Endothelial cell (in vitro differentiated cells): ENCODE measurements at regions not wholly inside any gene's neighbourhood (a gene's known extent, or its start where the extent isn't known, plus 50 kb on each side); places are given as distances from the start of the nearest gene placed in this dataset.

Experiments used
- DNase-seq: peaks from one replicate; pipeline ENCODE4 v3.0.0; 2021; ENCODE audit warnings: low spot score
- H3K27ac Mint-ChIP-seq: one replicate; pipeline ENCODE4 v1.8.0; 2021; ENCODE audit warnings: mixed read lengths, inconsistent platforms; ENCODE audit not compliant: unreplicated experiment
- H3K27me3 Mint-ChIP-seq: one replicate; pipeline ENCODE4 v1.8.0; 2021; ENCODE audit warnings: mild to moderate bottlenecking, moderate library complexity, mixed read lengths, inconsistent platforms; ENCODE audit not compliant: unreplicated experiment
- H3K36me3 Mint-ChIP-seq: one replicate; pipeline ENCODE4 v1.8.0; 2021; ENCODE audit warnings: mild to moderate bottlenecking, low read depth, mixed read lengths, inconsistent platforms; ENCODE audit not compliant: unreplicated experiment
- H3K4me1 Mint-ChIP-seq: one replicate; pipeline ENCODE4 v1.8.0; 2021; ENCODE audit warnings: mild to moderate bottlenecking, mixed read lengths, inconsistent platforms; ENCODE audit not compliant: unreplicated experiment
- H3K4me3 Mint-ChIP-seq: one replicate; pipeline ENCODE4 v1.8.0; 2021; ENCODE audit warnings: mild to moderate bottlenecking, mixed read lengths, inconsistent platforms; ENCODE audit not compliant: unreplicated experiment
- H3K9me3 Mint-ChIP-seq: one replicate; pipeline ENCODE4 v1.8.0; 2021; ENCODE audit warnings: mixed read lengths, inconsistent platforms; ENCODE audit not compliant: unreplicated experiment
- TF ChIP-seq, protein P1 (sequence below): fragments of 200-600 bp; sonication (generic); IDR thresholded peaks from one replicate; pipeline ENCODE4 v1.5.0; 2021; ENCODE audit warnings: antibody characterized with exemption; ENCODE audit not compliant: unreplicated experiment

DNA sequence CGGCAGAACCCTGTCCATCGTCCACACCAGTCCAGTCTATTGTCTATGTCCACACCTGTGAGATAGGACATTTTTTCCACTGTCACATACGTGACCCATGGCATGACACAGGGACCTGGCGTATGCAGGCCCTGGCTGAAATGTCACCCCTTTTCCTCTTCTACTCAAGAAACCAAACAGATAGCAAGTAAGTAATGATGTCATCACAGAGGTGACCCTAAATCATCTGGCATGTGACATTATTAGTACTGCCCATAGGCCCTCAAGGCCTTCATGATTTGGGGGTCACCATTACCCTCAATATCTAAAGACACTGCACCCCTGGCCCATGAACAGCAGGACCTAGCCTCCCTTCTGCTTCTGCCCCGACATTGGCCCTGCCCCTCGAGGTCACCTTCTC is 88.3 kb downstream of the LHX2 start:
- no peaks in the 10 kb centered on the region for H3K36me3 Mint-ChIP-seq

DNA sequence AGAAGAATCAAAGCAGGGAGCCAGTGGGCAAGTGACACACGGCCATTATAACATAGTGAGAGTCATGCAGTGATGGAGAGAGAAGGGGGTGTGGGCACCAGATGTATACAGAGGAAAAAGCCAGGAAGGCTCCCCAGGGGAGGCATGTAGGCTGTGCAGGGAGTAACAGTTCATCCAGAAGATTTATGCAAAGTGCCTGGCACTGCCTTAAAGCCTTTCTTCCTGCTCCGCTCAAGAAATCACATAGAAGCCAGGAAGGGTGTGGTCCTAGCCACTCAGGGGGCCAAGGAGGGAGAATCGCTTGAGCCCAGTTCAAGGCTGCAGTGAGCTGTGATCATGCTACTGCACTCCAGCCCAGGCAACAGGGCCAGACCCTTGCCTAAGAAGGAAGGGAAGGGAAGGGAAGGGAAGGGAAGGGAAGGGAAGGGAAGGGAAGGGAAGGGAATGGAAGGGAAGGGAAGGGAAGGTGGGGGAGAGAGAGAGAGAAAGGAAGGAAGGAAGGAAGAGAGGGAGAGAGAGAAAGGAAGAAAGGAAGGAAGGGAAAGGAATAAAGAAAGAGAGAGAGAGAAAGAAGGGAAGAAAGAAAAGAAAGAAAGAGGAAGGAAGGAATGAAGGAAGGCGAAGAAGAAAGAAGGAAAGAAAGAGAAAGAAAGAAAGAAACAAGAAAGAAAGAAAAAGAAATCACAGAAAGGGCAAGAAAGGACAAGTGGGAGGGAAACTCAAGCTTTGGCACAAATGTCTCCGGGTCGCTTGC is 89.8 kb downstream of the LHX2 start:
- Mint-ChIP-seq H3K27ac (no peak overlapping the region), H3K27me3 (peaks cover 18% of the 10 kb centered on the region), H3K4me3 (no peak overlapping the region), H3K4me1 (no peaks in the 10 kb centered on the region), H3K9me3 (no peaks in the 10 kb centered on the region), H3K36me3 (no peaks in the 10 kb centered on the region)
- no peak for DNase-seq
- TF ChIP-seq, protein P1, sequence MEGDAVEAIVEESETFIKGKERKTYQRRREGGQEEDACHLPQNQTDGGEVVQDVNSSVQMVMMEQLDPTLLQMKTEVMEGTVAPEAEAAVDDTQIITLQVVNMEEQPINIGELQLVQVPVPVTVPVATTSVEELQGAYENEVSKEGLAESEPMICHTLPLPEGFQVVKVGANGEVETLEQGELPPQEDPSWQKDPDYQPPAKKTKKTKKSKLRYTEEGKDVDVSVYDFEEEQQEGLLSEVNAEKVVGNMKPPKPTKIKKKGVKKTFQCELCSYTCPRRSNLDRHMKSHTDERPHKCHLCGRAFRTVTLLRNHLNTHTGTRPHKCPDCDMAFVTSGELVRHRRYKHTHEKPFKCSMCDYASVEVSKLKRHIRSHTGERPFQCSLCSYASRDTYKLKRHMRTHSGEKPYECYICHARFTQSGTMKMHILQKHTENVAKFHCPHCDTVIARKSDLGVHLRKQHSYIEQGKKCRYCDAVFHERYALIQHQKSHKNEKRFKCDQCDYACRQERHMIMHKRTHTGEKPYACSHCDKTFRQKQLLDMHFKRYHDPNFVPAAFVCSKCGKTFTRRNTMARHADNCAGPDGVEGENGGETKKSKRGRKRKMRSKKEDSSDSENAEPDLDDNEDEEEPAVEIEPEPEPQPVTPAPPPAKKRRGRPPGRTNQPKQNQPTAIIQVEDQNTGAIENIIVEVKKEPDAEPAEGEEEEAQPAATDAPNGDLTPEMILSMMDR: no peak

More for the DNA sequence above, 88.3 kb downstream of the LHX2 start:
- H3K27ac Mint-ChIP-seq: no peak overlapping the region
- no peaks in the 10 kb centered on the region for H3K9me3 Mint-ChIP-seq
- H3K27me3 Mint-ChIP-seq: peaks cover 16% of the 10 kb centered on the region
- H3K4me1 Mint-ChIP-seq: no peaks in the 10 kb centered on the region
- H3K4me3 Mint-ChIP-seq: no peak overlapping the region
- DNase-seq: no peak
- TF ChIP-seq, protein P1: no peak

DNA sequence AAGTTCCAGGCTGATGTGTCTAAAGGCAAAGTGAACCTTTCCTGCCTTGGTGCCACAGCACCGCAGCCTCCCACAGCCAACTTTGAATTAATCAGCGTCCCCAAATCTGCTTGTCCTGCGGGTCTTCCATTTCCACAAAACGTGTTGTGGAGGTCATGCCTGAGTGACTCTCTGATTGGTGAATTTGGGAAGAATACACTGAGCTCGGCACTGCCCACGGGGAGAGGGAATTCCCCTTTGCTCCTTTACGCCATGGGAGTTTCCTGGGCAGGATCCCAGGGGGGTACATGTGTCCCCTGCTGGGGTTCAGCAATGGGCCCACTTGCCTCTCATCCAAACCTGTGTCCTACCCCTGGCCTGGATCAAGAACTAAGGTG is 90.4 kb downstream of the LHX2 start:
- TF ChIP-seq, protein P1: no peak
- Mint-ChIP-seq H3K9me3 (no peaks in the 10 kb centered on the region), H3K27ac (no peak overlapping the region), H3K36me3 (no peaks in the 10 kb centered on the region), H3K4me3 (no peak overlapping the region), H3K27me3 (peaks cover 20% of the 10 kb centered on the region), H3K4me1 (no peaks in the 10 kb centered on the region)
- DNase-seq: no peak

DNA sequence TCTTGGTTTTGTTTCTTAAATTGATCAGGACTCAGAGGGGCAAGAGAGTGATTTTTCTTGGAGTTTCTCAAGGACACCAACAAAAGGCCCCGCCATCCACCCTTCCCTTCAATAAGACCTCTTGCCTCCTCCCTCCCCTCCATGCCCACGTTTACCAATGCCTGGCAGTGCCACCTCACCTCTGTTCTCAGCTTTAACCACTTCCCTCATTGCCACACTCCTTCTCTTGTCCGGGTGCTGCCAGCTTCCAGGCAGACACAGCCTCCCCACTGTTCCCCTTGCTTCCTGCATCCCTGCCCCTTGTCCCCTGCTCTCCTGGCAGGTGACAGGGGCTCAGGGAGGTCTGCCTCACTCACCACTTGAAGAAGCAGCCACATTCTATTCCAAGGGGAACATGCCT is 90.8 kb downstream of the LHX2 start:
- no peaks in the 10 kb centered on the region for H3K9me3 Mint-ChIP-seq
- TF ChIP-seq, protein P1: no peak
- H3K4me3 Mint-ChIP-seq: no peak overlapping the region
- DNase-seq: no peak
- no peaks in the 10 kb centered on the region for H3K36me3 Mint-ChIP-seq
- no peaks in the 10 kb centered on the region for H3K4me1 Mint-ChIP-seq
- peaks cover 19% of the 10 kb centered on the region for H3K27me3 Mint-ChIP-seq
- H3K27ac Mint-ChIP-seq: no peak overlapping the region

DNA sequence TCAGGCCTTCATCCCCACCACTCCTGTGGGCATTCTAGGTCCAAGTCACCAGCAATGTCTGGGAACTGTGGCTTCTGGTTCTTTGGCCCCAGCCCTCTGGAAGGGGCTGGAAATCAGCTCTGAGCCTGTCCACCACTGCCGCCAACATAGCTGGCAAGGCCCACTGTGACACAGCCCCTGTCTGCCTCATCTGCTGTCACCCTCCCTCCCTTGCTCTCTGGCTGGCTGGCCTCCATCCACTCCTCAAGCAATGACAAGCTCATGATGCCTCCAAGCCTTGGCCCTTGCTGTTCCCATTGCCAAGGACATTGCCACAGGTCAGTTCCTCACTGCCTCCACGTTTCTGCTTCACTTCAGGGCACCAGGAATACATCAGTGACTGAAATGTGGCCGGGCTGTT is 93.7 kb downstream of the LHX2 start:
- no peak for DNase-seq
- H3K27me3 Mint-ChIP-seq: peaks cover 18% of the 10 kb centered on the region
- H3K4me3 Mint-ChIP-seq: no peak overlapping the region
- TF ChIP-seq, protein P1: no peak
- H3K27ac Mint-ChIP-seq: no peak overlapping the region
- no peaks in the 10 kb centered on the region for H3K4me1 Mint-ChIP-seq
- H3K9me3 Mint-ChIP-seq: no peaks in the 10 kb centered on the region
- no peaks in the 10 kb centered on the region for H3K36me3 Mint-ChIP-seq
